ENCODE measurements at regions not wholly inside any gene's neighbourhood (a gene's known extent, or its start where the extent isn't known, plus 50 kb on each side); places are given as distances from the start of the nearest gene placed in this dataset.

GRCh38 chr13:65727070-65727469 is 1503.1 kb downstream of the PCDH9 start:
- TF ChIP-seq CTCF (IDR thresholded peaks at IDR 0.05) (no peak), POLR2A (IDR thresholded peaks at IDR 0.05) (no peak)

All from ovary (tissue), 3 donors.